ENCODE measurements at regions not wholly inside any gene's neighbourhood (a gene's known extent, or its start where the extent isn't known, plus 50 kb on each side); places are given as distances from the start of the nearest gene placed in this dataset.

DNA sequence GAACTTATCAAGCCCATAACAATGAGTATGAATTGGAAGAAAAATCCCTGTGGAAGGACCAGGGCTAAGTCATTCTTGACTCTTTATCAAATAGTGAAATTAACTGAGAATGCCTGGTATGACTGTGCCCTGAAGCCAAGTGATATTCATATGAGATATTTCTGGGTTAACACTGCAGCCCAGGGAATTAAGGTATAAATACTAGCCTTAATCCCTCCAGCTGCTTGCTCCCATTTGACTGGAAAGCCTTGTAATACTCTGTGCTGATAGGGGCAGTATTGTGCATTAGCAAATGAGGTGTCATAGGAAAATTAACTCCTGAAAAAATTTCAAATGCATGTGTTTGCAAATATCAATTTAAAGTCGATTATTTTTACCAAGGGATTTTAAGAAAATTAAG lies 568.8 kb downstream of the LMO4 start:
- TF ChIP-seq, protein P1, sequence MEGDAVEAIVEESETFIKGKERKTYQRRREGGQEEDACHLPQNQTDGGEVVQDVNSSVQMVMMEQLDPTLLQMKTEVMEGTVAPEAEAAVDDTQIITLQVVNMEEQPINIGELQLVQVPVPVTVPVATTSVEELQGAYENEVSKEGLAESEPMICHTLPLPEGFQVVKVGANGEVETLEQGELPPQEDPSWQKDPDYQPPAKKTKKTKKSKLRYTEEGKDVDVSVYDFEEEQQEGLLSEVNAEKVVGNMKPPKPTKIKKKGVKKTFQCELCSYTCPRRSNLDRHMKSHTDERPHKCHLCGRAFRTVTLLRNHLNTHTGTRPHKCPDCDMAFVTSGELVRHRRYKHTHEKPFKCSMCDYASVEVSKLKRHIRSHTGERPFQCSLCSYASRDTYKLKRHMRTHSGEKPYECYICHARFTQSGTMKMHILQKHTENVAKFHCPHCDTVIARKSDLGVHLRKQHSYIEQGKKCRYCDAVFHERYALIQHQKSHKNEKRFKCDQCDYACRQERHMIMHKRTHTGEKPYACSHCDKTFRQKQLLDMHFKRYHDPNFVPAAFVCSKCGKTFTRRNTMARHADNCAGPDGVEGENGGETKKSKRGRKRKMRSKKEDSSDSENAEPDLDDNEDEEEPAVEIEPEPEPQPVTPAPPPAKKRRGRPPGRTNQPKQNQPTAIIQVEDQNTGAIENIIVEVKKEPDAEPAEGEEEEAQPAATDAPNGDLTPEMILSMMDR (IDR thresholded peaks at IDR 0.05): no peak
- no peak for TF ChIP-seq ZFX (IDR thresholded peaks at IDR 0.05; ENCODE audit: borderline replicate concordance)
